ENCODE measurements at regions not wholly inside any gene's neighbourhood (a gene's known extent, or its start where the extent isn't known, plus 50 kb on each side); places are given as distances from the start of the nearest gene placed in this dataset.

- DNase-seq, result no peak
Observed at GRCh38 chr5:14090755-14091154, 52.4 kb upstream of the TRIO start.

DNA sequence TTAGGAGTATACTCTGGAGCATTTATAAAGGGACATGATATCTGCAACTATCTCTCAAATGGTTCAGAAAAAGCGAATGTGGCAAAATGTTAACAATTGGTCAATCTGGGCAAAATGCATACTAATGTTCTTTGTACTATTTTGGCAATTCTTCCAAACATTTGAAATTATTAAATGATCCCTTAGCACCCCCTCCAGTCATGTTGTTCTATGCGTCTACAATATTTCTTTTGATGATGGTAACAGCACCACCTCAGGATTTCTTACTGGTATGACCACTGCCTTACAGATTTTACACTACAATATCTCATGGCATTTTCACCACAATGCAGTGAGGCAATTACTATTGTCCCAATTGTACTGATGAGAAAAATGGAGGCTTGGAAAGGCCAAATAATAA, 52.9 kb upstream of the TRIO start:
- no peak for DNase-seq

- DNase-seq, result no peak
Observed at GRCh38 chr5:14089198-14089597, 53.9 kb upstream of the TRIO start.

DNA sequence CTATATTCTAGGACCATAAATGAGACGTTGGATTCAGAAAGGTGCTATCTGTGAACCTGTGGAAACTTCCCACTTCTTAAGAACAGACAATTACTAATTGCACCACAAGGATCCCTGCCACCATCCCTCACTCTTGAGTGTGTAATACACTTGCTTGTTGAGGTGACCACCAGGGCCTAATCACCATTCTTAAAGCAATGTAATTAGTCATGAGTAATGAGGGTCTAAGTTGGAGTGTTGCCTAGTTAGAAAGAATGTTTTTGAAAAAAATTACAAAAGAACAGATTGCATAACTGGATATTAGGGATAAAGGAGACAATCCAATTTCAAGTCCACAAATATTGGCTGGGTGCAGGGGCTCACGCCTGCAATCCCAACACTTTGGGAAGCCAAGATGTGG, 56.9 kb upstream of the TRIO start:
- no peak for DNase-seq

DNA sequence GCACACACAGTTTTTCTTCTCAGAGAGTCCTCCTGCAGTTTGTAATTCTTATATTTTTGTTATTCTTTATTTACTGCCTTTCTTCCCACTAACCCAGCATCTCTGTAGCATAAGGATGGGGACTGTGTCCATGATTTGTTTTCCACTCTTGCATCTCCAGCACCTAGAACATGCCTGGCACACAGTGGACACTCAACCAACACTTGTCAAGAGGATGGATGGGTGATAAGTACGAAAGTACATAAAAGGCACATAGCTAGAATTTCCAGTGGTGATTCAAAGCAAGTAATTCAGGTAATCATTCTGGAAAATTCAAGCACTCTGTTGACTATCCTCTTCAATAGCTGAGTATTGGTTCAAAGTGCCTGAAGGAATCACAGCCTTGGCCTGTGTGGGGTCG, 60.2 kb upstream of the TRIO start:
- DNase-seq, result no peak

- DNase-seq, result no peak
Observed at GRCh38 chr5:14082523-14082922, 60.6 kb upstream of the TRIO start.

DNA sequence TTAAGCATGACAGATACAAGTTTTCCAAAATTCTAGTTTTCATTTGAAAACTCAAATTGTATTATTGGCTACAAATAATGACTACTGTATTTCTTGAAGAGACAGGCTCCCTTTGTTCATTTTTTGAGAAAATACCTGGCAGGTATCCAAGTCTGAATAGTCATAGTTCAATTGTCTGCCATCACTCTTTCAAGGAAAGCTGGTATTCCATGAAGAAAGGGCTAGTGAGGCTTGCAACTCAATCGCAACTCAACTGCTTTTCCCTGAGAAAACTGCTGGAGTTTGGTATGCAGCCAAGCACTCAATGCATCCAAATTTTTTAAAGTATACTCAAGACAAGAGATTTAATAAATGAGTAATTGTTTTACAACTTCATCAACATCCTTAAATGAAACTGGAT, 61.4 kb upstream of the TRIO start:
- no peak for DNase-seq

DNA sequence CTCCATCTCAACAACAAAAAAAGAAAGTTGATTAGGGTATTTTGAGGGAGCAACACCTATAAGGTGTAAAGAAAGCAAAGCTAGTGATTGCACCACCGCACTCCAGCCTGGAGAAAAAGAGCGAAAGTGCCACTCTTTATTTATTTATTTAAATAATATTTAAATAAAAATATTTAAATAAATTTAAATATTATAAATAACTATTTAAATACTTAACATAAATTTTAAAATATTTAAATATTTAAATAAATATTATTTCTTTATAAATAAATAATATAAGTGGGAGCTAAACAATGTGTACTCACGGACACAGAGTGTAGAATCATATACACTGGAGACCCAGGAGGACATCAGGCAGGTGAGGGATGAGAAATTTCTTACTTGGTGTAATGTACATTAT, 64.4 kb upstream of the TRIO start:
- DNase-seq, result no peak

DNA sequence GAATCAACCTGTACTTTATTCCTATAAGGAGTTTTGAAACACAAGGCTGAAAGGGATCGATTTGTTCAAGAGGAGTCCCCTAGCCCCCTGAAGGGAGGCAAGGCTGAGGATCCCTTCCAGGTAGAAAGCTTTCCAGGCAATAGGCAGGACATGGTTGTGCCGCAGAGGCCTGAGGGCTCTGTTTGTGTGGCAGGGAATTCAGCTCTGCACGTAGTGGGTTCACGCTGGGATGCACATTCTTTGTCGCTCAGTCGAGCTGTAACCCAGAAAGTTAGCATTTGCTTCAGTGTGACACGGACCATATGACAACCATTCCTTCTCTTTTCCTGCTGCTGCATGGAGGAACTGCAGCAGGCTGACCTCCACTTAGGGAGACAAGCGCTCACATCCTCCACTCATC, 65.6 kb upstream of the TRIO start:
- DNase-seq, result no peak

DNA sequence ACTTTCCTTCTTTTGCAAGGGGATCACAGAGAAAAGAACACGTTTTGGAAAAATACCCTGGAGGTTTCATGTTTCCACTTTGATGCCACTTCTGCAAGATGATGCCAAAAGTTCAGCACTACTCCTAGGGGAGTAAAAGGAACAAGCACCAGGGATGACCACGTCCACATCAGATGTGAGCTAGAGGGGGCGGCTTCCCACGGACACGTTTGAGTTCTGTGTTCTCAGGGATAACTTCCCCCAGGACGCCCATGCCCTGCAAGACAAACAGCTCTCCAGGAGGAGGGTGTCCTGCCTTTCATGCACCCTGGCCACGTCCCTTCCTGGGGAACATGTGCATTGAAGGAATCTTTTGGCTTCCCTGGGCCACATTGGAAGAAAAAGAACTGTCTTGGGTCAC, 66.6 kb upstream of the TRIO start:
- DNase-seq, result no peak

DNA sequence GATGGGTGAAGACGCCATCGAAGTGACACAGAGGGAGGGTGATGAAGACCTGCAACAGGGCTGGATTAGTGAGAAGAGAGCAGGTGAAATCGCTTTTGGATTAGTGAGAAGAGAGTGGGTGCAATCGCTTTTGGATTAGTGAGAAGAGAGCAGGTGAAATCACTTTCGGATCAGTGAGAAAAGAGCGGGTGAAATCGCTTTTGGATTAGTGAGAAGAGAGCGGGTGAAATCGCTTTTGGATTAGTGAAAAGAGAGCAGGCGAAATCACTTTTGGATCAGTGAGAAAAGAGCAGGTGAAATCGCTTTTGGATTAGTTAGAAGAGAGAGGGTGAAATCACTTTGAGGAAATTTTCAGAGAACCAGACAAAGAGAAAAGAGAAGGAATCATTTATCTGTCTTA, 67.2 kb upstream of the TRIO start:
- DNase-seq, result no peak

DNA sequence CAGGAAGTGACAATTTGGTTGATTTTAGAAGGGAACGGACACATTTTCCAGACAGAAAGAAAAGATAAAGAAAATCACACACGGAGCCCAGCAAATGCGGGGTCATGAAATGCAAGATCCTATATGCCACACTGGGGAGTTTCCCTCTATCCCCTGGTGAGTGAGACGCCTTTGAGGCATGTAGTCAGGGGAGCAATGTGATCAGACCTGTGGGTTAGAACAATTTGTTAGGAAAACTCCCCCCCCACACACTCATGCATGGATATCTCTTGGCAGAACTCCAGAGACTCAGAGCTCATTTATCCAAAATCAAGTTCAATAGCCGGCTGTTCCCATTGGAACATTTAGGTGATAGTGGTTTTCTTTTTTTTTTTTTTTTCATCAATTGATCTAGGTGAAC, 71.7 kb upstream of the TRIO start:
- no peak for DNase-seq

- DNase-seq, result no peak
Observed at GRCh38 chr5:14069021-14069420, 74.1 kb upstream of the TRIO start.

DNA sequence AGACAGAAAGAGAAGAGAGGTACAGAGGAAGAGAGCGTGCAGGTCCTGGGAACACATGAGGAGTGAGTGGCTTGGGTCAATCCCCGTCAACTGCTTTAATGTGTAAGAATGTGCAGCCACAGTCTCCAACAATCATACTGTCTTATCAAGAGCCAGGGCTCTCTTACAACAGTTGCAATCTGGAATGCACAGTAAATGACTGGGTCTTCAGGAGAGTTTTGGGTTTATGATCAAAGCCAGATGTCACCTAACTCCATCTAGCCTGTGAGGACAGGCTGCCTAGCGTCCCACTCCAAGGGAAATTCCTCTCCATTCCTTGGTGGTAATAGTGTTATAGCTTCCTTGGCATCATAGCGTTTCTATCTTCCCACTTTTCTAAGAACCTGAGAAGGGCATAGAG, 75.0 kb upstream of the TRIO start:
- DNase-seq, result no peak

DNA sequence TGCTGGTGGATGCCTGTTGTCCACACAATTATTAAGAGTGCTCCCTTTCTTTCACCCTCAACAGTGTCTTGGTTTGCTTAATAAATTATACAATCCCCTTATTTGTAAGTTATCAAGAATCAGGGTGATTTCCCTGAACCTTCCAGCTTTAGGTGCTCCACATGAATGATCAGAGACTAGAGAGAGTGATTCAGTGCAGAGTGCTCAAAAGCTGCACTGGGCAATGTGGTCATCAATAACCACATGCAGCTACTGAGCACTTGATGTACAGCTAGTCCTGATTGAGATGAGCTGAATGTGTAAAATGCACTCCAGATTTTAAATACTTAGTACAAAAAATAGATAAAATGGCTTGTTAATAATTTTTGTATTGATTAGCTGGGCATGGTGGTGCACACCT, 76.8 kb upstream of the TRIO start:
- DNase-seq, result no peak

GRCh38 chr5:14064841-14065240, 78.3 kb upstream of the TRIO start:
- DNase-seq, result no peak

GRCh38 chr5:14063691-14064090, 79.5 kb upstream of the TRIO start:
- DNase-seq, result no peak

- DNase-seq, result no peak
Observed at GRCh38 chr5:14063138-14063537, 80.0 kb upstream of the TRIO start.

- DNase-seq, result no peak
Observed at GRCh38 chr5:14062178-14062577, 81.0 kb upstream of the TRIO start.

DNA sequence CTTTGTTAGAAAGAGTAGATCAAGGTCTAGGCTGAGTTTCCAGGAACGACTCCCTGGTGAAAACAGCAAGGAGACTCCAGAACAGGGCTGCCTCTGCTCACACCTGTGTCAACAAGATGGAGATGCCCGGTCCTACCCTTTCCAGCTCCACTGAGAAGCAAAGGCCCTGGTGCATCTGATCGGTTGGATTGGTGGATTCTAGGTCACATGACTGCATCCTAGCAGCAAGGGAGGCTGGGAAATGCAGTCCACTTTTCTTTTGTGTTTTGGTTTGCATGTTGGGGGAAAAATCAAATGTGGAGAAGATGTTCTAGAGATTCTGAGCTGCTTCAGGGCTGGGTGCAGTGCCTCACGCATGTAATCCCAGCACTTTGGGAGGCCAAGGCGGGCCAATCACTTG, 82.0 kb upstream of the TRIO start:
- DNase-seq, result no peak

GRCh38 chr5:14060218-14060617, 82.9 kb upstream of the TRIO start:
- DNase-seq, result no peak

DNA sequence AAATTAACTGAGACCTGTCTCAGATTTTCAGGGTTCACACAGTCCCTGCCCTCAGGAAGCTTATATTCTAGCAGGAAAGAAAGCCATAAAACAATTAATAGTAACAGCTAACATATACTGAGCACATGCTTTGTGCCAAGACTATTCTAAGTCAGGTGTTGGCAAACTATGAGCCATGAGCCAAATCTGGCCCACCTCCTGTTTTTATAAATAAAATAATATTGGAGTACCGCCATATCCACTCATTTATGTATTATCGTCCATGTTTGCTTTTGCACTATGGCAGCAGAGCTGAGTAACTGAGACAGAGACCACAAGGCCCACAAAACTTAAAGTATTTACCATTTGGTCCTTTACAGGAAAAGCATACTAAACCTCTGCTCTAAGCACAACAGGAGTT, 83.3 kb upstream of the TRIO start:
- DNase-seq, result no peak

DNA sequence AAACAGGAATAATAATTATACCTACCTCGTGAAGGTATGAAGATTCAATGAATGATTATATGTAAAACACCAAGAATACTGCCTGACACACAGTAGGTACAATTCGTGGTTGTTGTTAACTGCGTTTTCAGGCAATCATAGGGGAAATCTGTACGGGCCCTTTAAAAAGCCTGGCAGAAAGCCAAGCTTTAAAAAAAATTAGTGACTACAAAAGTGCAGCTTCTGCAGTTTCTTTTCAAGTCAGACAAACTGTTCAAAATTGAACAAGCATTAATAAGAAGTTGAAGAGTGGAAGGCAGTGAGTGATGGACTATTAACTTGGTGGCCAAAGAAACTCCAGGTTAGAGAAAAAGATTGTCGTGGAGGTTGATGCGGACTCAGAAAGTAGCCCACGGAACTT, 85.9 kb upstream of the TRIO start:
- DNase-seq, result no peak

- no peak for DNase-seq
Observed at GRCh38 chr5:14056039-14056438, 87.1 kb upstream of the TRIO start.

DNA sequence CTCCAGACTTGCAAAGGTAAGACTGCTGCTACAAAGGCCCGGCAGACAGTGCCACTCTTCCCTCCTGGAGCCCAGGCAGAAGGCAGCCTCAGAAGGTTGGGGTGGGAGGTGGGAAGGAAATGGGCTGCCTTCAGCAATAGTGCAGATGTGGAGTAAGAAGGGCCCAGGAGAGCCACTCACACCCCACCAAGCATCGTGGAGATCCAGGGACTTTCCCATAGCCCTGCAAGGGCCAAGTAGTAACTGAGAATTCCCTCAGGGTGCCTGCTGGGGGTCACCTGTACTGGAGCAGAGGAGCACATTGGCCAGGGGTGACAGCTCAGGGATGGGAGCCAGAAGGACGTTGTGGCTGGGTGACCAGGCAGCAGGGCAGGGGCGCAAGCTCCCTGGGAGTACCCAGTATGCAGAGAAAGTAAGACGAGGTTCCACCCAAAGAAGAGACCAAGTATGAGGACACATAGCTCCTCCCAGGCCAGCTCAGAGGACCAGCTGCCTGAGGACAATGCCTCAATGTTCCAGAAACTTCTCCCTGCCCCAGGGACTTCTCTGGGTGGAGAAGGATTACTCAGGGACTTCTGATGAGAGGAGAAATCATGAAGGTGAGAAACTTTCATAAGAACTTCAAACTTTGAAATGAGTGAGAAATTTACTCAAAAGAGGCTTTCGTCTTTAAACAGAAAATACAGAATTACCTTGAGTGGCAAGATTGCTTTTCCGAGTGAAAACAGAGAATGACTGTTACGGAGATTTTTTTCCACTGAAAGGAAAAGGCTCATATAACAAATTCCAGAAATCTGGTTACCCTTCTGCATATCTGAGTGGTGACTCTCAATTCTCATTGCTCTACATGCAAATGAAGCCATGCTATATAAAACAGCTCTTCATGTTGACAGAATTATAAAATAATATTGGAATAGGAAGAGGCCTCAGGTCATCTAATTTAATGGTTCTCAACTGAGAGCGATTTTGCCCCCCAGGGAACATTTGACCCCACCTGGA, 87.9 kb upstream of the TRIO start:
- DNase-seq, result no peak
